MM.1S (cell line): ENCODE measurements at regions not wholly inside any gene's neighbourhood (a gene's known extent, or its start where the extent isn't known, plus 50 kb on each side); places are given as distances from the start of the nearest gene placed in this dataset.

ENCODE experiments used
- DNase-seq: peaks from one replicate; pipeline ENCODE4 v3.0.0-alpha.2; 2015
- H2AFZ ChIP-seq: fragments of 300-600 bp; sonication (generic); 2 replicates; pipeline ENCODE4 v1.6.0; 2016; ENCODE audit warnings: antibody characterized with exemption, low read length
- H3F3A ChIP-seq: fragments of 300-600 bp; sonication (generic); 2 replicates; pipeline ENCODE4 v1.6.1; 2016; ENCODE audit warnings: mild to moderate bottlenecking, antibody characterized with exemption, low read length, moderate library complexity, mixed read lengths; ENCODE audit not compliant: insufficient read depth
- H3K27ac ChIP-seq: fragments of 300-600 bp; sonication (generic); 2 replicates; pipeline ENCODE4 v1.5.1; 2016; ENCODE audit warnings: mild to moderate bottlenecking, low read length
- H3K27me3 ChIP-seq: fragments of 300-600 bp; sonication (generic); replicated peaks from 2 replicates; pipeline ENCODE4 v1.6.0; 2016; ENCODE audit warnings: low read length; ENCODE audit not compliant: insufficient read depth
- H3K36me3 ChIP-seq: fragments of 300-600 bp; sonication (generic); replicated peaks from 2 replicates; pipeline ENCODE4 v1.6.1; 2016; ENCODE audit warnings: mild to moderate bottlenecking, low read length, mixed read lengths; ENCODE audit not compliant: insufficient read depth
- H3K4me1 ChIP-seq: fragments of 300-600 bp; sonication (generic); 2 replicates; pipeline ENCODE4 v1.6.1; 2016; ENCODE audit warnings: low read length, mixed read lengths
- H3K4me2 ChIP-seq: fragments of 300-600 bp; sonication (generic); 2 replicates; pipeline ENCODE4 v1.6.0; 2016; ENCODE audit warnings: low read depth, low read length
- H3K4me3 ChIP-seq: fragments of 300-600 bp; sonication (generic); 2 replicates; pipeline ENCODE4 v1.5.1; 2016; ENCODE audit warnings: low read length, mixed read lengths
- H3K79me2 ChIP-seq: fragments of 300-600 bp; sonication (generic); 2 replicates; pipeline ENCODE4 v1.6.1; 2016; ENCODE audit warnings: mixed run types, low read length, mixed read lengths
- H3K9ac ChIP-seq: fragments of 300-600 bp; sonication (generic); 2 replicates; pipeline ENCODE4 v1.6.1; 2016; ENCODE audit warnings: low read length, mixed read lengths
- H3K9me2 ChIP-seq: fragments of 300-600 bp; sonication (generic); replicated peaks from 2 replicates; pipeline ENCODE4 v1.6.1; 2016; ENCODE audit warnings: mild to moderate bottlenecking, low read length, mixed read lengths; ENCODE audit not compliant: insufficient read depth
- H3K9me3 ChIP-seq: fragments of 300-600 bp; sonication (generic); replicated peaks from 2 replicates; pipeline ENCODE4 v1.6.1; 2016; ENCODE audit warnings: mild to moderate bottlenecking, low read length, mixed read lengths; ENCODE audit not compliant: insufficient read depth
- H4K20me1 ChIP-seq: fragments of 300-600 bp; sonication (generic); 2 replicates; pipeline ENCODE4 v1.6.1; 2016; ENCODE audit warnings: mild to moderate bottlenecking, low read length, moderate library complexity, mixed read lengths; ENCODE audit not compliant: insufficient read depth
- EZH2 ChIP-seq: fragments of 300-600 bp; sonication (generic); optimal IDR thresholded peaks from 2 replicates; pipeline ENCODE3; 2017; ENCODE audit warnings: low read depth, mild to moderate bottlenecking, antibody characterized with exemption, low read length, mixed read lengths
- EZH2phosphoT487 ChIP-seq: fragments of 300-600 bp; sonication (generic); IDR thresholded peaks from 2 replicates; pipeline ENCODE4 v1.6.1; 2018; ENCODE audit warnings: antibody characterized with exemption, low read length
- TF ChIP-seq, protein P1 (sequence below): fragments of 300-600 bp; sonication (generic); IDR thresholded peaks from 2 replicates; pipeline ENCODE4 v1.5.1; 2016; ENCODE audit warnings: antibody characterized with exemption, low read length, mixed read lengths

GRCh38 chr9:108331596-108331995, 524.2 kb downstream of the ACTL7B start:
- H3K36me3 ChIP-seq: no peaks in the 10 kb centered on the region
- no peak overlapping the region for H2AFZ ChIP-seq
- no peak for TF ChIP-seq EZH2
- TF ChIP-seq EZH2phosphoT487: no peak
- TF ChIP-seq, protein P1, sequence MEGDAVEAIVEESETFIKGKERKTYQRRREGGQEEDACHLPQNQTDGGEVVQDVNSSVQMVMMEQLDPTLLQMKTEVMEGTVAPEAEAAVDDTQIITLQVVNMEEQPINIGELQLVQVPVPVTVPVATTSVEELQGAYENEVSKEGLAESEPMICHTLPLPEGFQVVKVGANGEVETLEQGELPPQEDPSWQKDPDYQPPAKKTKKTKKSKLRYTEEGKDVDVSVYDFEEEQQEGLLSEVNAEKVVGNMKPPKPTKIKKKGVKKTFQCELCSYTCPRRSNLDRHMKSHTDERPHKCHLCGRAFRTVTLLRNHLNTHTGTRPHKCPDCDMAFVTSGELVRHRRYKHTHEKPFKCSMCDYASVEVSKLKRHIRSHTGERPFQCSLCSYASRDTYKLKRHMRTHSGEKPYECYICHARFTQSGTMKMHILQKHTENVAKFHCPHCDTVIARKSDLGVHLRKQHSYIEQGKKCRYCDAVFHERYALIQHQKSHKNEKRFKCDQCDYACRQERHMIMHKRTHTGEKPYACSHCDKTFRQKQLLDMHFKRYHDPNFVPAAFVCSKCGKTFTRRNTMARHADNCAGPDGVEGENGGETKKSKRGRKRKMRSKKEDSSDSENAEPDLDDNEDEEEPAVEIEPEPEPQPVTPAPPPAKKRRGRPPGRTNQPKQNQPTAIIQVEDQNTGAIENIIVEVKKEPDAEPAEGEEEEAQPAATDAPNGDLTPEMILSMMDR: no peak
- no peak overlapping the region for H3K27ac ChIP-seq
- H3K9me2 ChIP-seq: no peaks in the 10 kb centered on the region
- H4K20me1 ChIP-seq: no peaks in the 10 kb centered on the region
- H3F3A ChIP-seq: no peaks in the 10 kb centered on the region
- no peak overlapping the region for H3K4me3 ChIP-seq
- no peaks in the 10 kb centered on the region for H3K27me3 ChIP-seq
- no peak for DNase-seq
- no peaks in the 10 kb centered on the region for H3K9me3 ChIP-seq
- no peaks in the 10 kb centered on the region for H3K79me2 ChIP-seq
- no peaks in the 10 kb centered on the region for H3K4me1 ChIP-seq
- no peak overlapping the region for H3K4me2 ChIP-seq
- no peak overlapping the region for H3K9ac ChIP-seq

GRCh38 chr9:108325406-108325805, 530.4 kb downstream of the ACTL7B start:
- Histone ChIP-seq H3K79me2 (no peaks in the 10 kb centered on the region), H3F3A (no peaks in the 10 kb centered on the region), H3K27ac (no peak overlapping the region), H3K4me3 (no peak overlapping the region), H3K4me2 (no peak overlapping the region), H4K20me1 (no peaks in the 10 kb centered on the region), H3K9me2 (no peaks in the 10 kb centered on the region), H3K36me3 (no peaks in the 10 kb centered on the region), H3K9ac (no peak overlapping the region), H3K27me3 (no peaks in the 10 kb centered on the region), H2AFZ (no peak overlapping the region), H3K4me1 (no peaks in the 10 kb centered on the region), H3K9me3 (no peaks in the 10 kb centered on the region)
- TF ChIP-seq EZH2phosphoT487 (no peak), EZH2 (no peak)
- TF ChIP-seq, protein P1: no peak
- no peak for DNase-seq

GRCh38 chr9:108323615-108324014, 532.2 kb downstream of the ACTL7B start:
- TF ChIP-seq EZH2: no peak
- TF ChIP-seq, protein P1: no peak
- no peak for TF ChIP-seq EZH2phosphoT487
- H3K9me3 ChIP-seq: no peaks in the 10 kb centered on the region
- DNase-seq: no peak

More at GRCh38 chr9:108323615-108324014, 532.2 kb downstream of the ACTL7B start:
- H3K4me3 ChIP-seq: no peak overlapping the region
- H3K27ac ChIP-seq: no peak overlapping the region
- no peak overlapping the region for H2AFZ ChIP-seq
- H3K4me1 ChIP-seq: no peaks in the 10 kb centered on the region
- H3K36me3 ChIP-seq: no peaks in the 10 kb centered on the region
- H3K9ac ChIP-seq: no peak overlapping the region
- H4K20me1 ChIP-seq: no peaks in the 10 kb centered on the region
- H3K27me3 ChIP-seq: no peaks in the 10 kb centered on the region
- no peaks in the 10 kb centered on the region for H3F3A ChIP-seq
- no peaks in the 10 kb centered on the region for H3K79me2 ChIP-seq
- H3K4me2 ChIP-seq: no peak overlapping the region
- no peaks in the 10 kb centered on the region for H3K9me2 ChIP-seq
